ENCODE measurements at regions not wholly inside any gene's neighbourhood (a gene's known extent, or its start where the extent isn't known, plus 50 kb on each side); places are given as distances from the start of the nearest gene placed in this dataset.
"Not testable (repeated sequence)": the region's sequence is repeated elsewhere in the genome, so short reads cannot be mapped to it uniquely, and the experiment has no call there.

GRCh38 chr5:174563899-174564298 lies 160.5 kb upstream of the MSX2 start:
- no peak for DNase-seq (ENCODE audit: extremely low read depth, low read depth)

- no peak for DNase-seq (ENCODE audit: extremely low read depth, low read depth)
These were observed 156.8 kb upstream of the MSX2 start for GRCh38 chr5:174567506-174568141.

- no peak for DNase-seq (ENCODE audit: extremely low read depth, low read depth)
These were observed 153.7 kb upstream of the MSX2 start for GRCh38 chr5:174570662-174571061.

- DNase-seq (ENCODE audit: extremely low read depth, low read depth): peak; percentile 82
These were observed 152.6 kb upstream of the MSX2 start for GRCh38 chr5:174571662-174572397.

- no peak for DNase-seq (ENCODE audit: extremely low read depth, low read depth)
These were observed 151.8 kb upstream of the MSX2 start for GRCh38 chr5:174572591-174572990.

- no peak for DNase-seq (ENCODE audit: extremely low read depth, low read depth)
These were observed 151.0 kb upstream of the MSX2 start for GRCh38 chr5:174573221-174573994.

- DNase-seq (ENCODE audit: extremely low read depth, low read depth): no peak
These were observed 149.3 kb upstream of the MSX2 start for GRCh38 chr5:174575043-174575442.

GRCh38 chr5:174576042-174576441 lies 148.3 kb upstream of the MSX2 start:
- no peak for DNase-seq (ENCODE audit: extremely low read depth, low read depth)

GRCh38 chr5:174581479-174581878 lies 142.9 kb upstream of the MSX2 start:
- DNase-seq (ENCODE audit: extremely low read depth, low read depth): peak; percentile 60

GRCh38 chr5:174581894-174582293 lies 142.5 kb upstream of the MSX2 start:
- no peak for DNase-seq (ENCODE audit: extremely low read depth, low read depth)

- DNase-seq (ENCODE audit: extremely low read depth, low read depth): no peak
These were observed 141.3 kb upstream of the MSX2 start for GRCh38 chr5:174583071-174583470.

GRCh38 chr5:174585472-174585871 lies 138.9 kb upstream of the MSX2 start:
- DNase-seq (ENCODE audit: extremely low read depth, low read depth): no peak

- not testable (repeated sequence) for DNase-seq (ENCODE audit: extremely low read depth, low read depth)
These were observed 138.2 kb upstream of the MSX2 start for GRCh38 chr5:174586163-174586562.

GRCh38 chr5:174589011-174589410 lies 135.4 kb upstream of the MSX2 start:
- peak; percentile 90 for DNase-seq (ENCODE audit: extremely low read depth, low read depth)

GRCh38 chr5:174589599-174589998 lies 134.8 kb upstream of the MSX2 start:
- peak; percentile 67 for DNase-seq (ENCODE audit: extremely low read depth, low read depth)

GRCh38 chr5:174590820-174591219 lies 133.6 kb upstream of the MSX2 start:
- no peak for DNase-seq (ENCODE audit: extremely low read depth, low read depth)

GRCh38 chr5:174596429-174596828 lies 128.0 kb upstream of the MSX2 start:
- no peak for DNase-seq (ENCODE audit: extremely low read depth, low read depth)

- no peak for DNase-seq (ENCODE audit: extremely low read depth, low read depth)
These were observed 124.4 kb upstream of the MSX2 start for GRCh38 chr5:174599992-174600391.

- no peak for DNase-seq (ENCODE audit: extremely low read depth, low read depth)
These were observed 122.4 kb upstream of the MSX2 start for GRCh38 chr5:174601946-174602345.

GRCh38 chr5:174606153-174606552 lies 118.2 kb upstream of the MSX2 start:
- no peak for DNase-seq (ENCODE audit: extremely low read depth, low read depth)

- no peak for DNase-seq (ENCODE audit: extremely low read depth, low read depth)
These were observed 117.7 kb upstream of the MSX2 start for GRCh38 chr5:174606646-174607045.

- DNase-seq (ENCODE audit: extremely low read depth, low read depth): no peak
These were observed 117.2 kb upstream of the MSX2 start for GRCh38 chr5:174607205-174607604.
